ENCODE measurements at regions not wholly inside any gene's neighbourhood (a gene's known extent, or its start where the extent isn't known, plus 50 kb on each side); places are given as distances from the start of the nearest gene placed in this dataset.

DNA sequence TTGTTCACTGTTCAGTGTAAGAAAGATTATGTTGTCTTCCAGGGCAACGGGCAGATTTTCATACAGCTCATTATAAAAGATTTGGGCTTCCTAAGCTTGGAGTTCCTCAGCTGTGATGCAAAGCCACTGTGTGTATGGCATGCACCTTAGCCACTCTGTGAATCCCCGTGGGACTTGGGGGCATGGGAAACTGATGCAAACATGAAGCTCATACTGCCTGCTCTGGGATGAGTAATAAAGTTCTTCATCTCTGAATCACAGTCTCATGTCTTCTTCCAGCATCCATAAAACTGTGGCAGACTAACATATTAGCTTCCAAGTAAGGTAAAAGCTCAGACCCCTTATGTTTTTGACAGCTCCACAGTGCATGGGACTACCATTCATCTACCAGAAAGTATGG, 154.3 kb upstream of the RORA start:
- TF ChIP-seq, protein P1, sequence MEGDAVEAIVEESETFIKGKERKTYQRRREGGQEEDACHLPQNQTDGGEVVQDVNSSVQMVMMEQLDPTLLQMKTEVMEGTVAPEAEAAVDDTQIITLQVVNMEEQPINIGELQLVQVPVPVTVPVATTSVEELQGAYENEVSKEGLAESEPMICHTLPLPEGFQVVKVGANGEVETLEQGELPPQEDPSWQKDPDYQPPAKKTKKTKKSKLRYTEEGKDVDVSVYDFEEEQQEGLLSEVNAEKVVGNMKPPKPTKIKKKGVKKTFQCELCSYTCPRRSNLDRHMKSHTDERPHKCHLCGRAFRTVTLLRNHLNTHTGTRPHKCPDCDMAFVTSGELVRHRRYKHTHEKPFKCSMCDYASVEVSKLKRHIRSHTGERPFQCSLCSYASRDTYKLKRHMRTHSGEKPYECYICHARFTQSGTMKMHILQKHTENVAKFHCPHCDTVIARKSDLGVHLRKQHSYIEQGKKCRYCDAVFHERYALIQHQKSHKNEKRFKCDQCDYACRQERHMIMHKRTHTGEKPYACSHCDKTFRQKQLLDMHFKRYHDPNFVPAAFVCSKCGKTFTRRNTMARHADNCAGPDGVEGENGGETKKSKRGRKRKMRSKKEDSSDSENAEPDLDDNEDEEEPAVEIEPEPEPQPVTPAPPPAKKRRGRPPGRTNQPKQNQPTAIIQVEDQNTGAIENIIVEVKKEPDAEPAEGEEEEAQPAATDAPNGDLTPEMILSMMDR (IDR thresholded peaks at IDR 0.05) = no peak
- no peak for TF ChIP-seq POLR2A (IDR thresholded peaks at IDR 0.05)

All from body of pancreas (tissue), 4 donors.